ENCODE measurements at regions not wholly inside any gene's neighbourhood (a gene's known extent, or its start where the extent isn't known, plus 50 kb on each side); places are given as distances from the start of the nearest gene placed in this dataset.

DNA sequence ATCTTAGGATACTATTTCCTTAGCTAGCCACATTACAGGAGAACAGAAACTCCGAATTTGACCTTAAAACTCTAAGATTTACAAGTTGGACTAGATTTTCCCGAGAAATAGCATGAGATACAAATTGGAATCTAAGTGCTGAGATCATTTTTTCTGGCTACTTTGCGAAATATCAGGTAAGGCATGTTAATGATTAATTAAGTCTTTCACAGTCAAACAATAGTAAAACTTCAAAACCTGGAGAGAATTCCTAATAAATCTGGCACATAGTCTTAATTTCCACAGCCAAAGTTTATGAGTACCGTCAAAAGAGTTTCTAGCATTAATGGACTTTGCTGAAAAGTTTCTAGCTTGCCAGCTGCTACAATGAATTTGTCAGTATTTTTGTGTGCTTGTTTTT, 379.5 kb upstream of the TOM1L1 start:
- H3K4me3 ChIP-seq (ENCODE audit: extremely low read depth in 1 of 4, insufficient read depth in 2 of 4, low read depth in 3 of 4, low read length in 4 of 4), result no peak overlapping the region
- no peaks in the 10 kb centered on the region for H3K27me3 ChIP-seq (replicated peaks in 1 of 4; ENCODE audit: control insufficient read depth in 3 of 4, extremely low read depth in 1 of 4, insufficient read depth in 3 of 4, low read length in 3 of 4)
- no peak overlapping the region for H3K4me2 ChIP-seq (ENCODE audit: insufficient read depth in 1 of 2, low read depth in 2 of 2, low read length in 2 of 2)
- POLR2A ChIA-PET (ENCODE audit: partially characterized antibody), result no interaction called here
- DNase-seq (ENCODE audit: low read depth in 1 of 2, low spot score in 2 of 2) (no peak), FAIRE-seq (no peak)
- CTCF ChIA-PET (ENCODE audit: partially characterized antibody), result no interaction called here
- no peak overlapping the region for H2AFZ ChIP-seq (ENCODE audit: low read length)
- H2BK120ac ChIP-seq (replicated peaks; ENCODE audit: low read depth, low read length), result no peak overlapping the region
- H4K8ac ChIP-seq (ENCODE audit: extremely low read depth, insufficient read depth, low read length), result no peak overlapping the region
- no peak overlapping the region for H3K9ac ChIP-seq (replicated peaks in 1 of 4; ENCODE audit: extremely low read depth in 1 of 4, low read depth in 3 of 4, low read length in 3 of 4)
- H3K14ac ChIP-seq (ENCODE audit: insufficient read length), result no peak overlapping the region
- H3K27ac ChIP-seq (ENCODE audit: low read depth, low read length), result no peak overlapping the region
- H4K20me1 ChIP-seq (replicated peaks in 1 of 2; ENCODE audit: control insufficient read depth in 1 of 2, insufficient read depth in 2 of 2, low read length in 2 of 2), result no peaks in the 10 kb centered on the region
- no peak overlapping the region for H2BK5ac ChIP-seq (ENCODE audit: low read depth, low read length)
- no peaks in the 10 kb centered on the region for H3K9me3 ChIP-seq (ENCODE audit: insufficient read depth in 2 of 2, low read depth in 1 of 2, low read length in 1 of 2)
- no peak overlapping the region for H2AK5ac ChIP-seq (ENCODE audit: low read depth, low read length)
- H2BK15ac ChIP-seq (ENCODE audit: low read length), result no peak overlapping the region
- H3K4ac ChIP-seq (replicated peaks; ENCODE audit: insufficient read length, low read depth, low read length), result no peak overlapping the region
- no peak overlapping the region for H3K18ac ChIP-seq (ENCODE audit: extremely low read depth, low read length)
- H3K79me1 ChIP-seq (ENCODE audit: low read depth, low read length), result no peaks in the 10 kb centered on the region
- H4K91ac ChIP-seq (replicated peaks; ENCODE audit: insufficient read length, low read length), result no peak overlapping the region
- H3K4me1 ChIP-seq (replicated peaks in 1 of 4; ENCODE audit: control insufficient read depth in 3 of 4, insufficient read depth in 4 of 4, low read length in 3 of 4), result no peaks in the 10 kb centered on the region; a peak in 1 of 7 replicates
- H4K5ac ChIP-seq (ENCODE audit: insufficient read length, low read depth, low read length), result no peak overlapping the region
- H3K23ac ChIP-seq (ENCODE audit: insufficient read length), result no peak overlapping the region
- H3K36me3 ChIP-seq (ENCODE audit: control insufficient read depth in 2 of 4, insufficient read depth in 4 of 4, low read length in 3 of 4), result no peaks in the 10 kb centered on the region
- WGBS, 2 experiments (ENCODE audit: extremely low coverage in 1 of 2, insufficient coverage in 1 of 2, insufficient read length in 1 of 2, insufficient replicate concordance in 2 of 2, low coverage in 1 of 2, low lambda C conversion rate in 2 of 2, missing lambda C conversion rate in 1 of 2), result 87% methylated on average over 4 of the region's 4 CpGs; no CpG with 5 or more reads in 1 of the 2 experiments
- H2BK12ac ChIP-seq (ENCODE audit: low read depth, low read length), result no peak overlapping the region
- no peak overlapping the region for H3K56ac ChIP-seq (replicated peaks; ENCODE audit: insufficient read length, low read depth, low read length)
- no peaks in the 10 kb centered on the region for H3K23me2 ChIP-seq (ENCODE audit: low read depth, low read length)
- no peaks in the 10 kb centered on the region for H3K79me2 ChIP-seq (ENCODE audit: control insufficient read depth in 1 of 2, insufficient read depth in 2 of 2, low read length in 2 of 2)
- H2BK20ac ChIP-seq (ENCODE audit: low read length), result no peak overlapping the region
- TF ChIP-seq ATF2 (IDR thresholded peaks at IDR 0.05; ENCODE audit: low read length), result no peak
- no peak for TF ChIP-seq TAF7 (optimal IDR thresholded peaks at IDR 0.05; ENCODE audit: borderline replicate concordance, low read depth, low read length)
- TF ChIP-seq ATF3 (IDR thresholded peaks at IDR 0.05; ENCODE audit: insufficient read depth, low read depth, low read length), result no peak
- no peak for TF ChIP-seq CHD2 (IDR thresholded peaks at IDR 0.05; ENCODE audit: low read length)
- no peak for TF ChIP-seq POLR2A (IDR thresholded peaks at IDR 0.05; ENCODE audit: control extremely low read depth in 1 of 2, low read depth in 2 of 2, low read length in 2 of 2)
- TF ChIP-seq SP4 (IDR thresholded peaks at IDR 0.05; ENCODE audit: low read length), result no peak
- no peak for TF ChIP-seq SIX5 (IDR thresholded peaks at IDR 0.05; ENCODE audit: low read depth, low read length)
- TF ChIP-seq CBX5 (IDR thresholded peaks at IDR 0.05; ENCODE audit: low read depth, low read length), result no peak
- no peak for TF ChIP-seq BCL11A (IDR thresholded peaks at IDR 0.05; ENCODE audit: low read depth in 2 of 2, low read length in 2 of 2)
- no peak for TF ChIP-seq NRF1 (IDR thresholded peaks at IDR 0.05; ENCODE audit: low read depth, low read length)
- no peak for TF ChIP-seq CTBP2 (IDR thresholded peaks at IDR 0.05; ENCODE audit: borderline replicate concordance, insufficient read depth, insufficient read length, low read length)
- no peak for TF ChIP-seq RXRA (IDR thresholded peaks at IDR 0.05; ENCODE audit: insufficient read depth, low read depth, low read length)
- TF ChIP-seq ZNF274 (IDR thresholded peaks at IDR 0.05; ENCODE audit: borderline replicate concordance, extremely low read depth, low read length), result no peak
- no peak for TF ChIP-seq YY1 (IDR thresholded peaks at IDR 0.05; ENCODE audit: low read depth, low read length)
